DMS53 treated with DMSO at 0.1 percent for 48 hours (cell line): ENCODE measurements at regions not wholly inside any gene's neighbourhood (a gene's known extent, or its start where the extent isn't known, plus 50 kb on each side); places are given as distances from the start of the nearest gene placed in this dataset.
"Not testable (repeated sequence)": the region's sequence is repeated elsewhere in the genome, so short reads cannot be mapped to it uniquely, and the experiment has no call there.

Source experiments
- DNase-seq: peaks from one replicate; lab custom pipeline; 2025; ENCODE audit not compliant: unreplicated experiment; lab: John Stamatoyannopoulos, UW

- no peak for DNase-seq
These were observed 56.5 kb upstream of the GATA2 start for GRCh38 chr3:128549283-128550112.

DNA sequence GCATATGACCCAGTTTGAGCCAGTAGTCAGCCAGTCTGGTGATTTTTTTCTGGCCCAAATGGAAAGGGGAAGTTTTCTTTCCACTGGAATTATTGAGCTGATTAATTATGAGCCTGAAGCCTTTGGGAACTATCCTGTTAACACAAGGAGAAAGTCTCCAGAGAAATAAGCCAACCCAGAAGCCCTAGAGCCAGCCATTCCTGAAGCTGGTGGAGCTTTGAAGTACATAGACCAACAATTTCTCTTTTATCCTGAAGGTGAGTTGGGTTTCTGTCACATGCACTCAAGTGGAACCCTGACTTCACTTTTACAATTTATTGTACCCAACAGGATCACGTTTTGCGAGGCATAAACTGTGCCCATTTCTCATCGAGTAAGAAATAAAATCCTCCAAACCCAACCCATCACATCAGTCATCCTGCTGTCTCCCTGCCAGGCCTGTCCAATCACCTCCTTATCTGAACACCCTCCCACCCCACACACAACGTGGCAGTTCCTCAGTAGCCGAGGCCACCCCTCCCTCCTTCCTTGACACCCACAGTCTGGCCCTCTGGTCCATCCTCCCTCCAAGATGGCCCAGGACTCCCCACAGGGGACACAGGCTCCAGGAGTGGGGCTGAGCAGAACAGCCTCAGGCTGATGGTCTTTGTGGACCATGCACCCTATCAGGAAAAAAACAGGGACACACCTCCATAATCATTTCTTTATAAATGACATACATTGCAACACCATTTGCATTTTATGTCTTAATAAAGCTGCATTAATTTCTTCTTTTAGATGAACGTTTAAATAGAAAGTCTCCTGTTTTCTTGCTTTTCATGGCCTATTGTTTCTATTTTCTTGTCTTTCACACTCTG, 55.7 kb upstream of the GATA2 start:
- DNase-seq, result no peak

GRCh38 chr3:128548021-128548420, 55.0 kb upstream of the GATA2 start:
- DNase-seq, result no peak

- DNase-seq, result no peak
These were observed 54.5 kb upstream of the GATA2 start for GRCh38 chr3:128547368-128547987.

- no peak for DNase-seq
These were observed 53.6 kb upstream of the GATA2 start for GRCh38 chr3:128546646-128547045.

- no peak for DNase-seq
These were observed 52.2 kb upstream of the GATA2 start for GRCh38 chr3:128545120-128545752.

DNA sequence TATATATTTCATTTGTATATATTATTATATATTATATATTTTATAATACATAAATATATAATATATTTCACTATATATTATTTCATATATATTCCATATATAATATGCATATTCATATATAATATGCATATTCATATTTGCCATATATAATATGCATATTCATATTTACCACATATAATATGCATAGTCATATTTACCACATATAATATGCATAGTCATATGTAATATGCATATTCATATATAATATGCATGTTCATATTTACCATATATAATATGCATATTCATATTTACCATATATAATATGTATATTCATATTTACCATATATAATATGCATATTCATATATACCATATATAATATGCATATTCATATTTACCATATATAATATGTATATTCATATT, 51.2 kb upstream of the GATA2 start:
- no peak for DNase-seq

DNA sequence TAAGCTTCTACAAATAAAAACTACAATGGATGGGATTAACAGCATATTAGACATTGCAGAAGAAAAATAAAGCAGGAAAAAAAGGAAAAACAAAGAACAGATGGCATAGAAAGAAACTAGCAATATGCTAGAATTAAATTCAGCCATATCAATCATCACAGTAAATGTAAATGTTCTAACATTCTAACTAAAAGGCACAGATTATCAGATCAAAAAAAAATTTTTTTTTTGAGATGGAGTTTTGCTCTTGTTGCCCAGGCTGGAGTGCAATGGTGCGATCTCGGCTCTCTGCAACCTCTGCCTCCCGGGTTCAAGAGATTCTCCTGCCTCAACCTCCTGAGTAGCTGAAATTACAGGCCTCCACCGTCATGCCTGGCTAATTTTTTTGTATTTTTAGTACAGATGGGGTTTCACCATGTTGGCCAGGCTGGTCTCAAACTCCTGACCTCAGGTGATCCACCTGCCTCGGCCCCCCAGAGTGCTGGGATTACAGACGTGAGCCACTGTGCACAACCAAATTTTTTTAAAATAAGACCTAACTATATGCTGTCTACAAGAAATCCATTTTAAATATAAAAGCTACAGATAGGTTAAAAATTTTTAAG, 50.7 kb upstream of the GATA2 start:
- DNase-seq, result not testable (repeated sequence)
